Activated CD8-positive, alpha-beta T cell treated with anti-CD3 and anti-CD28 coated beads for 36 hours (primary cell): ENCODE measurements at regions not wholly inside any gene's neighbourhood (a gene's known extent, or its start where the extent isn't known, plus 50 kb on each side); places are given as distances from the start of the nearest gene placed in this dataset.
"Not testable (repeated sequence)": the region's sequence is repeated elsewhere in the genome, so short reads cannot be mapped to it uniquely, and the experiment has no call there.

Experiments used
- ATAC-seq: fragments of 200-7000 bp; cut with Tn5 transposase; one replicate; pipeline ENCODE4 v1.10.0; 2021; ENCODE audit warnings: mild to moderate bottlenecking, moderate library complexity
- CTCF ChIA-PET: fragments of 350-600 bp; sonication (Branson Sonifier 250); formaldehyde crosslinking; loops from one replicate; lab custom pipeline; 2021; ENCODE audit warnings: antibody characterized with exemption; lab: Charles Lee
- POLR2A ChIA-PET: fragments of 350-600 bp; sonication (Branson Sonifier 250); formaldehyde crosslinking; loops from one replicate; lab custom pipeline; 2021; ENCODE audit warnings: antibody characterized with exemption; lab: Charles Lee
- DNase-seq: peaks from one replicate; pipeline ENCODE4 v3.0.0-alpha.2; 2020
- H3K27ac Mint-ChIP-seq: one replicate; pipeline ENCODE4 v1.8.0; 2021; ENCODE audit warnings: mild to moderate bottlenecking, mixed read lengths
- H3K27me3 Mint-ChIP-seq: one replicate; pipeline ENCODE4 v1.8.0; 2021; ENCODE audit warnings: mixed read lengths
- H3K36me3 Mint-ChIP-seq: one replicate; pipeline ENCODE4 v1.8.0; 2021; ENCODE audit warnings: low read depth, mixed read lengths
- H3K4me1 Mint-ChIP-seq: one replicate; pipeline ENCODE4 v1.8.0; 2021; ENCODE audit warnings: low read depth, mixed read lengths
- H3K4me3 Mint-ChIP-seq: one replicate; pipeline ENCODE4 v1.8.0; 2021; ENCODE audit warnings: mild to moderate bottlenecking, moderate library complexity, mixed read lengths
- H3K9me3 Mint-ChIP-seq: one replicate; pipeline ENCODE4 v1.8.0; 2021; ENCODE audit warnings: mixed read lengths
- CTCF ChIP-seq: fragments of 200-600 bp; IDR thresholded peaks from one replicate; pipeline ENCODE4 v1.8.0; 2022; ENCODE audit warnings: antibody characterized with exemption, mild to moderate bottlenecking
- intact Hi-C: fragments of 100-400 bp; cut with micrococcal nuclease; formaldehyde crosslinking; loops from one replicate; pipeline ENCODE4 v1.10.0; 2022

GRCh38 chr6:168242111-168242939, 77.3 kb downstream of the DACT2 start:
- no peak for TF ChIP-seq CTCF
- H3K4me3 Mint-ChIP-seq: no peak overlapping the region
- H3K9me3 Mint-ChIP-seq: no peaks in the 10 kb centered on the region
- DNase-seq: no peak
- ChIA-PET POLR2A (no interaction called here), CTCF (no interaction called here)
- intact Hi-C loops: no loop called here
- H3K4me1 Mint-ChIP-seq: no peaks in the 10 kb centered on the region
- no peaks in the 10 kb centered on the region for H3K36me3 Mint-ChIP-seq
- H3K27ac Mint-ChIP-seq: no peak overlapping the region
- no peak for ATAC-seq
- peaks cover 2% of the 10 kb centered on the region for H3K27me3 Mint-ChIP-seq

GRCh38 chr6:168240160-168240559, 79.4 kb downstream of the DACT2 start:
- ChIA-PET CTCF (no interaction called here), POLR2A (no interaction called here)
- H3K9me3 Mint-ChIP-seq: no peaks in the 10 kb centered on the region
- peaks cover 2% of the 10 kb centered on the region for H3K27me3 Mint-ChIP-seq
- no peak overlapping the region for H3K27ac Mint-ChIP-seq
- ATAC-seq (no peak), DNase-seq (no peak)
- H3K4me3 Mint-ChIP-seq: no peak overlapping the region
- intact Hi-C loops: no loop called here
- H3K36me3 Mint-ChIP-seq: no peaks in the 10 kb centered on the region
- no peak for TF ChIP-seq CTCF
- H3K4me1 Mint-ChIP-seq: no peaks in the 10 kb centered on the region

GRCh38 chr6:168239044-168239773, 80.4 kb downstream of the DACT2 start:
- no peaks in the 10 kb centered on the region for H3K36me3 Mint-ChIP-seq
- CTCF ChIA-PET: no interaction called here
- no peaks in the 10 kb centered on the region for H3K4me1 Mint-ChIP-seq
- POLR2A ChIA-PET: no interaction called here
- TF ChIP-seq CTCF: no peak
- peaks cover 2% of the 10 kb centered on the region for H3K27me3 Mint-ChIP-seq
- DNase-seq: no peak
- intact Hi-C loops: no loop called here
- no peak overlapping the region for H3K27ac Mint-ChIP-seq
- no peak overlapping the region for H3K4me3 Mint-ChIP-seq
- H3K9me3 Mint-ChIP-seq: no peaks in the 10 kb centered on the region
- ATAC-seq: no peak

GRCh38 chr6:168238159-168238909, 81.2 kb downstream of the DACT2 start:
- no peak overlapping the region for H3K4me3 Mint-ChIP-seq
- no peaks in the 10 kb centered on the region for H3K36me3 Mint-ChIP-seq
- no peaks in the 10 kb centered on the region for H3K4me1 Mint-ChIP-seq
- DNase-seq: no peak
- peaks cover 2% of the 10 kb centered on the region for H3K27me3 Mint-ChIP-seq
- no peak for ATAC-seq
- no peak for TF ChIP-seq CTCF
- H3K9me3 Mint-ChIP-seq: no peaks in the 10 kb centered on the region
- intact Hi-C loops: no loop called here
- ChIA-PET POLR2A (no interaction called here), CTCF (no interaction called here)
- no peak overlapping the region for H3K27ac Mint-ChIP-seq

- H3K4me3 Mint-ChIP-seq, intact Hi-C loops, ATAC-seq, H3K27ac Mint-ChIP-seq, H3K4me1 Mint-ChIP-seq, POLR2A ChIA-PET, H3K9me3 Mint-ChIP-seq, H3K27me3 Mint-ChIP-seq, CTCF ChIA-PET, DNase-seq, H3K36me3 Mint-ChIP-seq: not testable (repeated sequence)
Observed at GRCh38 chr6:168233875-168234213, 85.7 kb downstream of the DACT2 start.
